ENCODE measurements at regions not wholly inside any gene's neighbourhood (a gene's known extent, or its start where the extent isn't known, plus 50 kb on each side); places are given as distances from the start of the nearest gene placed in this dataset.

GRCh38 chr5:66342341-66342880 lies 198.3 kb downstream of the SREK1 start:
- TF ChIP-seq NRF1 (IDR thresholded peaks at IDR 0.05; ENCODE audit: low read depth, low read length) (no peak), POLR2A (IDR thresholded peaks at IDR 0.05; ENCODE audit: control extremely low read depth in 1 of 2, low read depth in 2 of 2, low read length in 2 of 2) (no peak), EP300 (IDR thresholded peaks at IDR 0.05; ENCODE audit: borderline replicate concordance in 1 of 2, low read depth in 2 of 2, low read length in 2 of 2) (no peak), CREB1 (IDR thresholded peaks at IDR 0.05) (no peak), CHD2 (IDR thresholded peaks at IDR 0.05; ENCODE audit: low read length) (no peak)
